GM12892 (cell line): ENCODE measurements at regions not wholly inside any gene's neighbourhood (a gene's known extent, or its start where the extent isn't known, plus 50 kb on each side); places are given as distances from the start of the nearest gene placed in this dataset.

ENCODE experiments used
- DNase-seq: peaks from one replicate; pipeline ENCODE4 v3.0.0; 2011; ENCODE audit not compliant: insufficient read length
- FAIRE-seq: peaks from 2 replicates; lab custom pipeline; 2011; peaks lifted over from hg19 to GRCh38; lab: Jason Lieb, UNC
- POLR2A ChIP-seq: IDR thresholded peaks from 2 replicates; pipeline ENCODE4 v1.6.1; 2011; ENCODE audit warnings: low read depth, low read length, control low read depth
- POLR2AphosphoS5 ChIP-seq: IDR thresholded peaks from 2 replicates; pipeline ENCODE4 v1.6.1; 2011; ENCODE audit warnings: low read depth, low read length, control low read depth
- TAF1 ChIP-seq: IDR thresholded peaks from 2 replicates; pipeline ENCODE4 v1.6.1; 2011; ENCODE audit warnings: low read depth, mild to moderate bottlenecking, control low read depth, low read length, borderline replicate concordance

- FAIRE-seq, result no peak
- TF ChIP-seq TAF1 (no peak), POLR2AphosphoS5 (no peak), POLR2A (no peak)
- DNase-seq, result no peak
Observed at GRCh38 chr6:164700497-164700896, 608.9 kb downstream of the C6orf118 start.

GRCh38 chr6:164695896-164696295 lies 613.5 kb downstream of the C6orf118 start:
- DNase-seq, result no peak
- FAIRE-seq, result no peak
- TF ChIP-seq TAF1 (no peak), POLR2AphosphoS5 (no peak), POLR2A (no peak)

- FAIRE-seq (no peak), DNase-seq (no peak)
- TF ChIP-seq TAF1 (no peak), POLR2AphosphoS5 (no peak), POLR2A (no peak)
Observed at GRCh38 chr6:164694386-164694785, 615.0 kb downstream of the C6orf118 start.

- TF ChIP-seq POLR2A, result no peak
- DNase-seq (no peak), FAIRE-seq (no peak)
Observed at GRCh38 chr6:164693944-164694343, 615.5 kb downstream of the C6orf118 start.

- FAIRE-seq (no peak), DNase-seq (no peak)
- no peak for TF ChIP-seq POLR2AphosphoS5
- TF ChIP-seq TAF1, result no peak
- TF ChIP-seq POLR2A, result no peak
Observed at GRCh38 chr6:164692772-164693510, 616.5 kb downstream of the C6orf118 start.

GRCh38 chr6:164690702-164691500 lies 618.5 kb downstream of the C6orf118 start:
- TF ChIP-seq POLR2A (no peak), POLR2AphosphoS5 (no peak), TAF1 (no peak)
- DNase-seq, result no peak
- no peak for FAIRE-seq

- no peak for TF ChIP-seq TAF1
- no peak for TF ChIP-seq POLR2A
- no peak for DNase-seq
- no peak for FAIRE-seq
Observed at GRCh38 chr6:164690241-164690640, 619.2 kb downstream of the C6orf118 start.

- TF ChIP-seq POLR2AphosphoS5 (no peak), TAF1 (no peak), POLR2A (no peak)
- DNase-seq, result no peak
- FAIRE-seq, result no peak
Observed at GRCh38 chr6:164665328-164665727, 644.1 kb downstream of the C6orf118 start.

GRCh38 chr6:164663634-164664033 lies 645.8 kb downstream of the C6orf118 start:
- DNase-seq (no peak), FAIRE-seq (no peak)
- TF ChIP-seq POLR2AphosphoS5 (no peak), TAF1 (no peak), POLR2A (no peak)

- FAIRE-seq (no peak), DNase-seq (no peak)
- no peak for TF ChIP-seq POLR2AphosphoS5
- TF ChIP-seq TAF1, result no peak
- TF ChIP-seq POLR2A, result no peak
Observed at GRCh38 chr6:164661716-164662115, 647.7 kb downstream of the C6orf118 start.

- TF ChIP-seq TAF1 (no peak), POLR2A (no peak), POLR2AphosphoS5 (no peak)
- FAIRE-seq (no peak), DNase-seq (no peak)
Observed at GRCh38 chr6:164660781-164661180, 648.6 kb downstream of the C6orf118 start.

- TF ChIP-seq POLR2AphosphoS5, result no peak
- no peak for TF ChIP-seq POLR2A
- no peak for TF ChIP-seq TAF1
- DNase-seq (no peak), FAIRE-seq (no peak)
Observed at GRCh38 chr6:164640956-164641355, 668.4 kb downstream of the C6orf118 start.
